Amygdala (tissue), 56 donors: ENCODE measurements at regions not wholly inside any gene's neighbourhood (a gene's known extent, or its start where the extent isn't known, plus 50 kb on each side); places are given as distances from the start of the nearest gene placed in this dataset.
"Not testable (repeated sequence)": the region's sequence is repeated elsewhere in the genome, so short reads cannot be mapped to it uniquely, and the experiment has no call there.

Source experiments
- DNase-seq, 56 donors: peaks; one replicate each; lab custom pipeline; 2025; lab: John Stamatoyannopoulos, UW

- DNase-seq: no peak
These were observed 822.4 kb upstream of the ADGRB3 start for GRCh38 chr6:67812693-67813092.

- DNase-seq: no peak
These were observed 823.0 kb upstream of the ADGRB3 start for GRCh38 chr6:67812125-67812524.

- no peak for DNase-seq
These were observed 823.6 kb upstream of the ADGRB3 start for GRCh38 chr6:67811239-67812037.

- DNase-seq: not testable (repeated sequence)
These were observed 830.3 kb upstream of the ADGRB3 start for GRCh38 chr6:67804808-67805207.

GRCh38 chr6:67802771-67803170 is 832.3 kb upstream of the ADGRB3 start:
- DNase-seq: no peak

- DNase-seq: no peak
These were observed 842.1 kb upstream of the ADGRB3 start for GRCh38 chr6:67792996-67793395.

- no peak for DNase-seq
These were observed 844.5 kb upstream of the ADGRB3 start for GRCh38 chr6:67790569-67790968.

- DNase-seq: not testable (repeated sequence)
These were observed 848.0 kb upstream of the ADGRB3 start for GRCh38 chr6:67787119-67787518.

- DNase-seq: no peak
These were observed 855.2 kb upstream of the ADGRB3 start for GRCh38 chr6:67779876-67780275.

GRCh38 chr6:67775333-67775732 is 859.7 kb upstream of the ADGRB3 start:
- DNase-seq: no peak

- DNase-seq: no peak
These were observed 866.1 kb upstream of the ADGRB3 start for GRCh38 chr6:67768972-67769371.

GRCh38 chr6:67767046-67767822 is 867.8 kb upstream of the ADGRB3 start:
- not testable (repeated sequence) for DNase-seq

- no peak for DNase-seq
These were observed 869.0 kb upstream of the ADGRB3 start for GRCh38 chr6:67766057-67766456.

- no peak for DNase-seq
These were observed 876.1 kb upstream of the ADGRB3 start for GRCh38 chr6:67759001-67759400.

- no peak for DNase-seq
These were observed 877.5 kb upstream of the ADGRB3 start for GRCh38 chr6:67757465-67758033.

GRCh38 chr6:67748521-67748920 is 886.6 kb upstream of the ADGRB3 start:
- no peak for DNase-seq

GRCh38 chr6:67736816-67737215 is 898.3 kb upstream of the ADGRB3 start:
- no peak for DNase-seq

- no peak for DNase-seq
These were observed 898.9 kb upstream of the ADGRB3 start for GRCh38 chr6:67736161-67736560.

GRCh38 chr6:67735623-67736022 is 899.5 kb upstream of the ADGRB3 start:
- DNase-seq: no peak

GRCh38 chr6:67722861-67723261 is 912.2 kb upstream of the ADGRB3 start:
- DNase-seq: peak in 1 of 56 donors; percentile 0

- no peak for DNase-seq
These were observed 917.8 kb upstream of the ADGRB3 start for GRCh38 chr6:67717281-67717680.

GRCh38 chr6:67706388-67706787 is 928.7 kb upstream of the ADGRB3 start:
- DNase-seq: no peak
